CD14-positive monocyte (primary cell): ENCODE measurements at regions not wholly inside any gene's neighbourhood (a gene's known extent, or its start where the extent isn't known, plus 50 kb on each side); places are given as distances from the start of the nearest gene placed in this dataset.

Source experiments
- DNase-seq, 3 donors: peaks; one replicate each; pipeline ENCODE4 v3.0.0-alpha.2; 2011 to 2022
- H2AFZ ChIP-seq: 2 replicates; pipeline ENCODE4 v1.6.0; 2012; ENCODE audit warnings: mild to moderate bottlenecking, low read depth, low read length, inconsistent platforms; ENCODE audit not compliant: insufficient read depth, poor library complexity, severe bottlenecking
- H3K27ac ChIP-seq, 2 donors: 1 replicate in 1 of 2; 2 replicates in 1 of 2; pipeline ENCODE4 v1.5.1; 2012 to 2013; ENCODE audit warnings: low read length in 2 of 2, control low read depth in 1 of 2, inconsistent platforms in 1 of 2, low read depth in 1 of 2, mild to moderate bottlenecking in 1 of 2
- H3K27me3 ChIP-seq, 2 donors: one replicate each; pipeline versions ENCODE4 v1.6.0 to v1.6.1; 2011 to 2013; ENCODE audit warnings: low read length in 2 of 2; ENCODE audit not compliant: control insufficient read depth in 2 of 2, insufficient read depth in 2 of 2
- H3K36me3 ChIP-seq, 2 donors: replicated peaks in 1 of 2; 1 replicate in 1 of 2; 2 replicates in 1 of 2; pipeline versions ENCODE4 v1.5.1 to v1.6.1; 2012 to 2013; ENCODE audit warnings: low read length in 2 of 2, control low read depth in 1 of 2, inconsistent platforms in 1 of 2, mild to moderate bottlenecking in 1 of 2; ENCODE audit not compliant: insufficient read depth in 2 of 2, control insufficient read depth in 1 of 2
- H3K4me1 ChIP-seq, 2 donors: 1 replicate in 1 of 2; 2 replicates in 1 of 2; pipeline versions ENCODE4 v1.5.1 to v1.6.1; 2012 to 2013; ENCODE audit warnings: low read length in 2 of 2, control low read depth in 1 of 2, inconsistent platforms in 1 of 2, mild to moderate bottlenecking in 1 of 2, moderate library complexity in 1 of 2; ENCODE audit not compliant: insufficient read depth in 2 of 2, control insufficient read depth in 1 of 2
- H3K4me2 ChIP-seq: replicated peaks from 2 replicates; pipeline ENCODE3; 2012; ENCODE audit warnings: low read length, moderate library complexity, mild to moderate bottlenecking; ENCODE audit not compliant: poor library complexity, severe bottlenecking; ENCODE audit errors: extremely low read depth
- H3K4me3 ChIP-seq, 3 experiments: fragments of 200-600 bp in 1 of 3; sonication (generic) in 1 of 3; replicated peaks in 1 of 3; 1 replicate in 2 of 3; 2 replicates in 1 of 3; pipeline ENCODE4 v1.5.1; 2011 to 2013; ENCODE audit warnings: low read length in 3 of 3, mild to moderate bottlenecking in 3 of 3, control low read depth in 2 of 3, low read depth in 2 of 3, inconsistent platforms in 1 of 3, moderate library complexity in 1 of 3
- H3K79me2 ChIP-seq: 2 replicates; pipeline ENCODE4 v1.6.0; 2012; ENCODE audit warnings: mild to moderate bottlenecking, control low read depth, inconsistent platforms, low read length, moderate library complexity; ENCODE audit not compliant: insufficient read depth
- H3K9ac ChIP-seq: 2 replicates; pipeline ENCODE4 v1.6.0; 2017; ENCODE audit warnings: low read length, mild to moderate bottlenecking; ENCODE audit not compliant: insufficient read depth, poor library complexity, severe bottlenecking
- H3K9me3 ChIP-seq, 2 donors: replicated peaks in 1 of 2; 1 replicate in 1 of 2; 2 replicates in 1 of 2; pipeline versions ENCODE4 v1.5.1 to v1.6.1; 2012 to 2013; ENCODE audit warnings: low read length in 2 of 2, control low read depth in 1 of 2; ENCODE audit not compliant: control insufficient read depth in 1 of 2, insufficient read depth in 1 of 2
- H4K20me1 ChIP-seq: 2 replicates; pipeline ENCODE4 v1.6.0; 2012; ENCODE audit warnings: mild to moderate bottlenecking, low read length, control low read depth, moderate library complexity; ENCODE audit not compliant: insufficient read depth
- H3K27ac Mint-ChIP-seq, 7 donors: one replicate each; pipeline ENCODE4 v1.8.0; 2020; ENCODE audit warnings: mild to moderate bottlenecking in 7 of 7, mixed read lengths in 7 of 7, moderate library complexity in 6 of 7, inconsistent platforms in 2 of 7
- H3K27me3 Mint-ChIP-seq, 3 donors: one replicate each; pipeline ENCODE4 v1.8.0; 2021 to 2022; ENCODE audit warnings: low read depth in 3 of 3, mild to moderate bottlenecking in 3 of 3, mixed read lengths in 3 of 3, moderate library complexity in 3 of 3, inconsistent platforms in 1 of 3
- H3K36me3 Mint-ChIP-seq, 2 donors: one replicate each; pipeline ENCODE4 v1.8.0; 2020; ENCODE audit warnings: mixed read lengths in 2 of 2, inconsistent platforms in 1 of 2, mild to moderate bottlenecking in 1 of 2
- H3K4me1 Mint-ChIP-seq: one replicate; pipeline ENCODE4 v1.8.0; 2020; ENCODE audit warnings: mild to moderate bottlenecking, mixed read lengths
- H3K4me3 Mint-ChIP-seq, 2 donors: one replicate each; pipeline ENCODE4 v1.8.0; 2020; ENCODE audit warnings: mild to moderate bottlenecking in 2 of 2, mixed read lengths in 2 of 2, moderate library complexity in 1 of 2
- H3K9me3 Mint-ChIP-seq, 7 donors: one replicate each; pipeline ENCODE4 v1.8.0; 2020 to 2022; ENCODE audit warnings: mixed read lengths in 7 of 7, mild to moderate bottlenecking in 6 of 7, moderate library complexity in 6 of 7, inconsistent platforms in 2 of 7
- WGBS: methylation state at CpG from one replicate; pipeline ENCODE4 v1.1.5; 2013; ENCODE audit warnings: missing lambda C conversion rate; ENCODE audit not compliant: insufficient coverage; 5-methylcytosine and 5-hydroxymethylcytosine counted together
- intact Hi-C, 2 donors: fragments of 100-400 bp; cut with micrococcal nuclease; formaldehyde crosslinking; loops; one replicate each; pipeline versions ENCODE4 v1.15.0 to v1.15.1; 2023
- TF ChIP-seq, protein P1 (sequence below): fragments of 200-600 bp; IDR thresholded peaks from one replicate; pipeline ENCODE4 v1.8.0; 2022; ENCODE audit warnings: antibody characterized with exemption, mild to moderate bottlenecking

DNA sequence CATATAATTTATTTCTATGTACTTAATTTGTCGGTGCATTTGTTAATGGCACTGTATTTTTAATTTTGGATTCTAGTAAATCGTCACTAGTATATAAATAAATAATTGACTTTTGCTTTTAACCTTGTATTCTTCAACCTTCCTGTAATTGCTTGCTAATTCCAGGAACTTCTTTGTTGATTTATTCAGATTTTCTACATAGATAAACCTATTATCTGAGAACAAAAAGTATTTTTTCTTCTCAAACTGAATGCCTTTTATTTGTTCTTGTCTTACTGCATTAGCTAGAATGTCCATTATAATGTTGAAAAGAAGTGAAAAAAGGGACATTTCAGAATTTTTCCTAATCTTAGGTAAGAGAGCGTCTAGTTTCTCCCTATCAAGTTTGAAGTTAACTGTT lies 839.1 kb downstream of the SH3BGRL start:
- intact Hi-C loops: no loop called here
- H3K36me3 Mint-ChIP-seq: no peaks in the 10 kb centered on the region
- no peak overlapping the region for H3K4me3 Mint-ChIP-seq
- Histone ChIP-seq H3K27ac (no peak overlapping the region), H4K20me1 (no peaks in the 10 kb centered on the region), H3K4me2 (no peak overlapping the region), H3K9me3 (peaks cover 0 to 10% of the 10 kb centered on the region in 2 donors), H3K79me2 (no peaks in the 10 kb centered on the region), H2AFZ (no peak overlapping the region), H3K4me3 (no peak overlapping the region), H3K27me3 (no peaks in the 10 kb centered on the region), H3K9ac (no peak overlapping the region), H3K4me1 (no peaks in the 10 kb centered on the region), H3K36me3 (no peaks in the 10 kb centered on the region)
- no peak overlapping the region for H3K27ac Mint-ChIP-seq
- H3K27me3 Mint-ChIP-seq: no peaks in the 10 kb centered on the region
- TF ChIP-seq, protein P1, sequence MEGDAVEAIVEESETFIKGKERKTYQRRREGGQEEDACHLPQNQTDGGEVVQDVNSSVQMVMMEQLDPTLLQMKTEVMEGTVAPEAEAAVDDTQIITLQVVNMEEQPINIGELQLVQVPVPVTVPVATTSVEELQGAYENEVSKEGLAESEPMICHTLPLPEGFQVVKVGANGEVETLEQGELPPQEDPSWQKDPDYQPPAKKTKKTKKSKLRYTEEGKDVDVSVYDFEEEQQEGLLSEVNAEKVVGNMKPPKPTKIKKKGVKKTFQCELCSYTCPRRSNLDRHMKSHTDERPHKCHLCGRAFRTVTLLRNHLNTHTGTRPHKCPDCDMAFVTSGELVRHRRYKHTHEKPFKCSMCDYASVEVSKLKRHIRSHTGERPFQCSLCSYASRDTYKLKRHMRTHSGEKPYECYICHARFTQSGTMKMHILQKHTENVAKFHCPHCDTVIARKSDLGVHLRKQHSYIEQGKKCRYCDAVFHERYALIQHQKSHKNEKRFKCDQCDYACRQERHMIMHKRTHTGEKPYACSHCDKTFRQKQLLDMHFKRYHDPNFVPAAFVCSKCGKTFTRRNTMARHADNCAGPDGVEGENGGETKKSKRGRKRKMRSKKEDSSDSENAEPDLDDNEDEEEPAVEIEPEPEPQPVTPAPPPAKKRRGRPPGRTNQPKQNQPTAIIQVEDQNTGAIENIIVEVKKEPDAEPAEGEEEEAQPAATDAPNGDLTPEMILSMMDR: no peak
- WGBS: no CpG with 5 or more reads among the region's 3 CpGs
- peaks cover 0 to 7% (median 3%) of the 10 kb centered on the region in 7 donors for H3K9me3 Mint-ChIP-seq
- no peak for DNase-seq
- no peaks in the 10 kb centered on the region for H3K4me1 Mint-ChIP-seq

DNA sequence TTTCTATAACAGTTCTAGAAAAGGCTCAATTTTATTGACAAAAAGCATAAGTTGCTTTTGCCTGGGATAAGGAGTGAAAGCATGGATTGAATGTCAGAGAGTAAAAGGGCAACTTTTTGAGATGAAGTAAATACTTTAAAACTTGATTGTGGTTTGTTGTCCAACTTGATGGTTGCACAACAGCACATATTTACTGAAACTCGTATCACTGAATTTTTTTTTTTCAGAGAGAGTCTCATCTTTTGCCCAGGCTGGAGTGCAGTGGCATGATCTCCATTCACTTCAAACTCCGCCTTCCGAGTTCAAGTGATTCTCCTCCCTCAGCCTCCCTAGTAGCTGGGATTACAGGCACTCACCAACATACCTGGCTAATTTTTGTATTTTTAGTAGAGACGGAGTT lies 856.8 kb downstream of the SH3BGRL start:
- TF ChIP-seq, protein P1: no peak
- Mint-ChIP-seq H3K36me3 (no peaks in the 10 kb centered on the region), H3K4me1 (no peaks in the 10 kb centered on the region), H3K9me3 (peaks cover 0 to 9% (median 4%) of the 10 kb centered on the region in 7 donors), H3K27ac (no peak overlapping the region), H3K4me3 (no peak overlapping the region), H3K27me3 (no peaks in the 10 kb centered on the region)
- H3K27ac ChIP-seq: no peak overlapping the region
- intact Hi-C loops: no loop called here
- no peak for DNase-seq
- peaks cover 0 to 11% of the 10 kb centered on the region in 2 donors for H3K9me3 ChIP-seq
- no peak overlapping the region for H2AFZ ChIP-seq
- no peaks in the 10 kb centered on the region for H3K27me3 ChIP-seq
- no peak overlapping the region for H3K4me3 ChIP-seq
- no CpG with 5 or more reads among the region's 4 CpGs for WGBS
- H3K36me3 ChIP-seq: no peaks in the 10 kb centered on the region
- H3K4me2 ChIP-seq: no peak overlapping the region
- H4K20me1 ChIP-seq: no peaks in the 10 kb centered on the region
- H3K9ac ChIP-seq: no peak overlapping the region
- no peaks in the 10 kb centered on the region for H3K4me1 ChIP-seq
- H3K79me2 ChIP-seq: no peaks in the 10 kb centered on the region
